D721Med (cell line): ENCODE measurements at regions not wholly inside any gene's neighbourhood (a gene's known extent, or its start where the extent isn't known, plus 50 kb on each side); places are given as distances from the start of the nearest gene placed in this dataset.
"Not testable (repeated sequence)": the region's sequence is repeated elsewhere in the genome, so short reads cannot be mapped to it uniquely, and the experiment has no call there.

Experiments used
- DNase-seq: peaks from one replicate; pipeline ENCODE4 v3.0.0; 2011; ENCODE audit warnings: low spot score; ENCODE audit not compliant: insufficient read length
- FAIRE-seq: peaks from 2 replicates; lab custom pipeline; 2011; peaks lifted over from hg19 to GRCh38; lab: Jason Lieb, UNC
- CTCF ChIP-seq: IDR thresholded peaks from 2 replicates; pipeline ENCODE4 v1.5.1; 2012; ENCODE audit warnings: mild to moderate bottlenecking, control low read depth; ENCODE audit not compliant: insufficient read depth; ENCODE audit errors: missing control alignments

- no peak for FAIRE-seq
- no peak for DNase-seq
- no peak for TF ChIP-seq CTCF
Measured at GRCh38 chr3:23127196-23127595, 75.9 kb upstream of the UBE2E2 start.

- FAIRE-seq, result no peak
- no peak for TF ChIP-seq CTCF
- no peak for DNase-seq
Measured at GRCh38 chr3:23128655-23129054, 74.5 kb upstream of the UBE2E2 start.

GRCh38 chr3:23129117-23129516 is 74.0 kb upstream of the UBE2E2 start:
- DNase-seq, result no peak
- FAIRE-seq, result no peak
- no peak for TF ChIP-seq CTCF

- DNase-seq, result no peak
- no peak for TF ChIP-seq CTCF
- FAIRE-seq, result no peak
Measured at GRCh38 chr3:23129817-23130216, 73.3 kb upstream of the UBE2E2 start.

GRCh38 chr3:23130406-23130805 is 72.7 kb upstream of the UBE2E2 start:
- TF ChIP-seq CTCF, result no peak
- FAIRE-seq, result no peak

GRCh38 chr3:23135026-23135785 is 67.9 kb upstream of the UBE2E2 start:
- DNase-seq (no peak), FAIRE-seq (no peak)
- no peak for TF ChIP-seq CTCF

More at GRCh38 chr3:23130406-23130805, 72.7 kb upstream of the UBE2E2 start:
- no peak for DNase-seq

- DNase-seq, result no peak
- FAIRE-seq, result no peak
- TF ChIP-seq CTCF, result no peak
Measured at GRCh38 chr3:23136054-23136453, 67.1 kb upstream of the UBE2E2 start.

- not testable (repeated sequence) for FAIRE-seq, DNase-seq
Measured at GRCh38 chr3:23144051-23144450, 59.1 kb upstream of the UBE2E2 start.
